Amniotic epithelial cell (primary cell): ENCODE measurements at regions not wholly inside any gene's neighbourhood (a gene's known extent, or its start where the extent isn't known, plus 50 kb on each side); places are given as distances from the start of the nearest gene placed in this dataset.

Source experiments
- DNase-seq: peaks from one replicate; pipeline ENCODE4 v3.0.0-alpha.2; 2010; ENCODE audit warnings: low read depth

- no peak for DNase-seq
These were observed 53.2 kb upstream of the LSM14A start for GRCh38 chr19:34118879-34119748.

- no peak for DNase-seq
These were observed 52.2 kb upstream of the LSM14A start for GRCh38 chr19:34120141-34120540.

- peak; percentile 49 for DNase-seq
These were observed 51.3 kb upstream of the LSM14A start for GRCh38 chr19:34120846-34121639.
